A673 (cell line): ENCODE measurements at regions not wholly inside any gene's neighbourhood (a gene's known extent, or its start where the extent isn't known, plus 50 kb on each side); places are given as distances from the start of the nearest gene placed in this dataset.

Experiments used
- BruUV-seq: library from RNA; stranded (reverse); fragments of 400-500 nt; replicated peaks from 2 replicates; lab custom pipeline; 2021; lab: Mats Ljungman, UMichigan
- CTCF ChIA-PET: fragments of 300-600 bp; sonication (Branson Sonifier 250); formaldehyde crosslinking; loops from one replicate; lab custom pipeline; 2022; ENCODE audit warnings: antibody characterized with exemption; lab: Charles Lee
- POLR2A ChIA-PET: fragments of 300-600 bp; sonication (Branson Sonifier 250); formaldehyde crosslinking; loops from one replicate; lab custom pipeline; 2022; ENCODE audit warnings: antibody characterized with exemption; ENCODE audit not compliant: low non-redundant PET; lab: Charles Lee
- DNase-seq: peaks from one replicate; pipeline ENCODE4 v3.0.0-alpha.2; 2015; ENCODE audit warnings: low spot score
- H3K27ac ChIP-seq: fragments of 200-600 bp; sonication (generic); 2 replicates; pipeline ENCODE4 v1.5.1; 2016; ENCODE audit warnings: mixed run types, low read depth, mild to moderate bottlenecking, mixed read lengths, antibody characterized with exemption, low read length; ENCODE audit not compliant: poor library complexity, severe bottlenecking
- H3K27me3 ChIP-seq: fragments of 200-600 bp; sonication (generic); replicated peaks from 2 replicates; pipeline ENCODE4 v1.6.1; 2017; ENCODE audit warnings: mixed run types, low read depth, mild to moderate bottlenecking, mixed read lengths, antibody characterized with exemption, low read length; ENCODE audit not compliant: insufficient read depth, poor library complexity
- H3K36me3 ChIP-seq: fragments of 200-600 bp; sonication (generic); 2 replicates; pipeline ENCODE4 v1.6.1; 2016; ENCODE audit warnings: mixed run types, mild to moderate bottlenecking, mixed read lengths, antibody characterized with exemption, low read length; ENCODE audit not compliant: insufficient read depth, poor library complexity, severe bottlenecking
- H3K4me1 ChIP-seq: fragments of 200-600 bp; sonication (generic); 2 replicates; pipeline ENCODE4 v1.6.1; 2017; ENCODE audit warnings: mixed run types, mild to moderate bottlenecking, mixed read lengths, antibody characterized with exemption, low read length; ENCODE audit not compliant: insufficient read depth, poor library complexity, severe bottlenecking
- H3K4me3 ChIP-seq: fragments of 200-600 bp; sonication (generic); 2 replicates; pipeline ENCODE4 v1.5.1; 2016; ENCODE audit warnings: low read depth, mixed run types, mild to moderate bottlenecking, mixed read lengths, low read length; ENCODE audit not compliant: poor library complexity, severe bottlenecking
- H3K9me3 ChIP-seq: fragments of 200-600 bp; sonication (generic); 2 replicates; pipeline ENCODE4 v1.6.1; 2016; ENCODE audit warnings: mixed run types, low read depth, mild to moderate bottlenecking, mixed read lengths, antibody characterized with exemption, low read length; ENCODE audit not compliant: poor library complexity, severe bottlenecking
- EZH2 ChIP-seq: fragments of 200-600 bp; sonication (generic); IDR thresholded peaks from 2 replicates; pipeline ENCODE4 v1.6.1; 2017; ENCODE audit warnings: borderline replicate concordance, low read depth, mild to moderate bottlenecking, mixed read lengths, antibody characterized with exemption, low read length; ENCODE audit not compliant: poor library complexity, severe bottlenecking
- intact Hi-C: fragments of 100-400 bp; cut with micrococcal nuclease; formaldehyde crosslinking; loops from one replicate; pipeline ENCODE4 v1.10.0; 2022; ENCODE audit not compliant: unreplicated experiment
- TF ChIP-seq, protein P1 (sequence below): fragments of 300-800, 200-600 bp; sonication (generic); conservative IDR thresholded peaks from 2 replicates; pipeline ENCODE4 v1.5.1; 2017; ENCODE audit warnings: low read depth, mild to moderate bottlenecking, antibody characterized with exemption, low read length, moderate library complexity, mixed read lengths

DNA sequence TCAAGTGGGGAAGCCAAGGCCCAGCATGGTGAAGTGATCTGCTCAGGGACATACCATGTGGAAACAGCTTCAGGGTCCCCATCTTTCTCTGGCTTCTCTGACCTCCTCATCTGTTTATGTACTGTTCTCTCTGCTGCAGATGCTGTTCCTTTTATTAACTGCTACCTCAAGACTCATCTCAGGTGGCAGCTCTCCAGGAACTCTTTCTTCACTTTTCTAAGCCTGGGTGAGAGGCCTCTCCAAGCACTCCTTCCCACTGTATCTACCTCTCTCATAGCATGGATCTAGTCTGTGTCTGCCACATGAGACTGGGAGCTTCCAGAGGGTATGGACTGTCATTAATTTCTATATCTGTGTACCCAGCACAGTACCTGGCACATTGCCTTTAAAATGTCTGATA, 73.4 kb upstream of the PPM1J start:
- Histone ChIP-seq H3K36me3 (no peaks in the 10 kb centered on the region), H3K4me1 (peaks cover 15% of the 10 kb centered on the region), H3K4me3 (no peak overlapping the region), H3K9me3 (no peaks in the 10 kb centered on the region), H3K27me3 (peaks cover 71% of the 10 kb centered on the region), H3K27ac (no peak overlapping the region)
- CTCF ChIA-PET: no interaction called here
- BruUV-seq: no TSS peak
- TF ChIP-seq, protein P1, sequence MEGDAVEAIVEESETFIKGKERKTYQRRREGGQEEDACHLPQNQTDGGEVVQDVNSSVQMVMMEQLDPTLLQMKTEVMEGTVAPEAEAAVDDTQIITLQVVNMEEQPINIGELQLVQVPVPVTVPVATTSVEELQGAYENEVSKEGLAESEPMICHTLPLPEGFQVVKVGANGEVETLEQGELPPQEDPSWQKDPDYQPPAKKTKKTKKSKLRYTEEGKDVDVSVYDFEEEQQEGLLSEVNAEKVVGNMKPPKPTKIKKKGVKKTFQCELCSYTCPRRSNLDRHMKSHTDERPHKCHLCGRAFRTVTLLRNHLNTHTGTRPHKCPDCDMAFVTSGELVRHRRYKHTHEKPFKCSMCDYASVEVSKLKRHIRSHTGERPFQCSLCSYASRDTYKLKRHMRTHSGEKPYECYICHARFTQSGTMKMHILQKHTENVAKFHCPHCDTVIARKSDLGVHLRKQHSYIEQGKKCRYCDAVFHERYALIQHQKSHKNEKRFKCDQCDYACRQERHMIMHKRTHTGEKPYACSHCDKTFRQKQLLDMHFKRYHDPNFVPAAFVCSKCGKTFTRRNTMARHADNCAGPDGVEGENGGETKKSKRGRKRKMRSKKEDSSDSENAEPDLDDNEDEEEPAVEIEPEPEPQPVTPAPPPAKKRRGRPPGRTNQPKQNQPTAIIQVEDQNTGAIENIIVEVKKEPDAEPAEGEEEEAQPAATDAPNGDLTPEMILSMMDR: no peak
- no peak for TF ChIP-seq EZH2
- POLR2A ChIA-PET: no interaction called here
- intact Hi-C loops: no loop called here
- DNase-seq: no peak

DNA sequence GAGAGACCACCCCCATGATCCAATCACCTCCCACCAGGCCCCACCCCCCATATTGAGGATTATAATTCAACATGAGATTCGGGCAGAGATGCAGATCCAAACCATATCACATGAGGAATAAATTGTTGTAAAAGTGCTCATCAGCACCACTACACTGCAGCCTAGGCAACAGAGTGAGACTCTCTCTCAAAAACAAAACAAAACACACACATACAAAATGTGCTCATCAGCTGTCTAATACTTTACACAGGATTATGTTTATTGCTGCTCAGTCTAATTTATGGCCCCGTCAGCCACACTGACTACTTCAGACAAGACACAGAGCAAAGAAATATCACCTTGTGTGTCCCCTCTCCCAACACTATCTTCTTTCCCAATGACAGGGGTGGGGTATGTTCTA, 72.9 kb upstream of the PPM1J start:
- DNase-seq: no peak
- Histone ChIP-seq H3K27ac (no peak overlapping the region), H3K4me3 (no peak overlapping the region), H3K9me3 (no peaks in the 10 kb centered on the region), H3K36me3 (no peaks in the 10 kb centered on the region), H3K4me1 (peaks cover 15% of the 10 kb centered on the region), H3K27me3 (peaks cover 71% of the 10 kb centered on the region)
- BruUV-seq: no TSS peak
- TF ChIP-seq EZH2: no peak
- TF ChIP-seq, protein P1: no peak
- intact Hi-C loops: no loop called here
- ChIA-PET POLR2A (no interaction called here), CTCF (no interaction called here)

DNA sequence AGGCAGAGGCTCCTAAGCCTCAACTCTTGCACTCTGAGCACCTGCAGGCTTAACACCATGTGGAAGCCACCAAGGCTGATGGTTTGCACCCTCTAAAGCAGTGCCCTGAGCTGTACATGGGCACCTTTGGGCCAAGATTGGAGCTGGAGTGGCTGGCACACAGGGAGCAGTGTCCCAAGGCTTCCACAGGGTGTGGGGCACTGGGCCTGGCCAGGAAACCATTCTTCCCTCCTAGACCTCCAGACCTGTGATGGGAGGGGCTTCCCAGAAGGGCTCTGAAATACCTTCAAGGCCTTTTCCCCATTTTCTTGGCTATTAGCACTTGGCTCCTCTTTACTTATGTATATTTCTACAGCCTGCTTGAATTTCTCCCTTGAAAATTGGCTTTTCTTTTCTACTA, 67.9 kb upstream of the PPM1J start:
- no peaks in the 10 kb centered on the region for H3K9me3 ChIP-seq
- H3K27ac ChIP-seq: no peak overlapping the region
- no peak overlapping the region for H3K4me3 ChIP-seq
- H3K36me3 ChIP-seq: no peaks in the 10 kb centered on the region
- no peak for DNase-seq
- H3K4me1 ChIP-seq: no peaks in the 10 kb centered on the region
- ChIA-PET CTCF (no interaction called here), POLR2A (no interaction called here)
- no TSS peak for BruUV-seq
- intact Hi-C loops: no loop called here
- peaks cover 81% of the 10 kb centered on the region for H3K27me3 ChIP-seq
- TF ChIP-seq, protein P1: no peak
- TF ChIP-seq EZH2: no peak
